ENCODE measurements at regions not wholly inside any gene's neighbourhood (a gene's known extent, or its start where the extent isn't known, plus 50 kb on each side); places are given as distances from the start of the nearest gene placed in this dataset.

DNA sequence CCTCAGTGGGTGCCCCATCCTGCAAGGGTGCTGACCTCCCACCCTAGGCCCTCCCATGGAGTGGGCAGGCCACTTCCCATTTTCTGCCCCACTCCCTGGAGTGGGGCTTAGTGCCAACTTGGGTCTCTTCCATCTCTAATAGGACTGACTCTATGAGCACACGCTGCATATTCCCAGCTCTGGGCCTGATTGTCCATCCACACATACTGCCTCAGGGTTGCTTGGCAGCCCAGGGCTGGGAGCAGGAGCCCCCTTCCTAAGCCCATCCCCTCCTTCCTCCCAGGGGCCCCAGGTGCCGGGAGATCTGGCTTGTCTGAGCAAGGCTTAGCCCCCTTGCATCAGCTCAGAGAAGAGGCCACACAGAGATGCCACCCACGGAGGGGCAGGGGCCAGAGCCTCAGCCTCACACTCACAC lies 55.1 kb downstream of the PJA1 start:
- no peaks in the 10 kb centered on the region for H3K9me3 ChIP-seq (replicated peaks in 1 of 2; ENCODE audit: control insufficient read depth in 2 of 2, insufficient read depth in 1 of 2, low read depth in 1 of 2, low read length in 2 of 2)
- H3K79me1 ChIP-seq (ENCODE audit: low read depth, low read length): no peaks in the 10 kb centered on the region
- no peak overlapping the region for H3K18ac ChIP-seq (ENCODE audit: low read length)
- H3K23ac ChIP-seq (ENCODE audit: low read depth, low read length, poor library complexity): no peak overlapping the region
- H3K36me3 ChIP-seq (replicated peaks in 1 of 2; ENCODE audit: control insufficient read depth in 2 of 2, insufficient read depth in 2 of 2, low read length in 2 of 2): no peaks in the 10 kb centered on the region
- no peak overlapping the region for H3K9ac ChIP-seq (ENCODE audit: low read depth, low read length, poor library complexity)
- no peak for DNase-seq (ENCODE audit: low spot score)
- no peak overlapping the region for H3K4me2 ChIP-seq (ENCODE audit: insufficient read depth, low read length, poor library complexity, severe bottlenecking)
- H2BK12ac ChIP-seq (ENCODE audit: low read length): no peak overlapping the region
- H3K4me3 ChIP-seq (ENCODE audit: low read length in 2 of 2): no peak overlapping the region
- peak overlapping the region; percentile 42 for H2AFZ ChIP-seq (ENCODE audit: low read length)
- no peak overlapping the region for H3K14ac ChIP-seq (ENCODE audit: low read length)
- H3K27me3 ChIP-seq (ENCODE audit: control insufficient read depth in 3 of 3, insufficient read depth in 3 of 3, low read depth in 1 of 3, low read length in 3 of 3): peaks cover 0 to 5% (median 0%) of the 10 kb centered on the region in 3 experiments
- peaks cover 13 to 24% of the 10 kb centered on the region in 2 donors for H3K4me1 ChIP-seq (ENCODE audit: control insufficient read depth in 2 of 2, insufficient read depth in 1 of 2, low read depth in 1 of 2, low read length in 2 of 2)
- H2BK15ac ChIP-seq (ENCODE audit: low read length): no peak overlapping the region
- no peak overlapping the region for H2BK120ac ChIP-seq (ENCODE audit: low read depth, low read length)
- peak overlapping the region; percentile 24 for H2BK5ac ChIP-seq (ENCODE audit: low read length)
- H4K8ac ChIP-seq (ENCODE audit: low read depth, low read length): no peak overlapping the region
- H2AK5ac ChIP-seq (ENCODE audit: low read depth, low read length): no peak overlapping the region
- H3K4ac ChIP-seq (ENCODE audit: low read length): no peak overlapping the region
- no peak overlapping the region for H4K91ac ChIP-seq (ENCODE audit: low read depth, low read length, poor library complexity)
- H3K27ac ChIP-seq (replicated peaks; ENCODE audit: low read length): no peak overlapping the region
- no CpG with 5 or more reads among the region's 3 CpGs for WGBS, 2 donors (ENCODE audit: extremely low coverage in 2 of 2, insufficient read length in 2 of 2, insufficient replicate concordance in 1 of 2)

DNA sequence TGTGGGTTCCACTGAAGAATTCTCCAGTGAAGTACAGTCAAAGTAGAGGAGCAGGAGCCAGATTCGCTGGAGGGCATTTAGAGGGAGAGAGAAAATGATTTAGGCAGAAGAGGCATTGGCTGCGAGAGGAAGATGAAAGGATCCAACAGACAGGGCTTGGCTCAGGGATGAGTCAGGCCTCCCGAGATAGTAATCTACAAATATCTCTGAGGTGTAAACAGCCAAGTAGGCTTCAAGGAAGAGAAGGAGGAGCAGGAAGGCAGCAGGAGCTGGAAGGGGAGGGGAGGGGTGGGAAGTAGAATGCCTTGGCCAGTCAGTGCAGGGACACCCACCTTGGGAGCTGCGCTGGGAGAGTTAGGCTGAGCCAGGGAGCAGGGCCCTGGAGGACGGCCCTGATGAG lies 55.5 kb downstream of the PJA1 start:
- Histone ChIP-seq H3K9me3 (replicated peaks in 1 of 2; ENCODE audit: control insufficient read depth in 2 of 2, insufficient read depth in 1 of 2, low read depth in 1 of 2, low read length in 2 of 2) (no peaks in the 10 kb centered on the region), H2AK5ac (ENCODE audit: low read depth, low read length) (peak overlapping the region; percentile 52), H3K4me2 (ENCODE audit: insufficient read depth, low read length, poor library complexity, severe bottlenecking) (no peak overlapping the region), H4K8ac (ENCODE audit: low read depth, low read length) (no peak overlapping the region), H3K4ac (ENCODE audit: low read length) (no peak overlapping the region), H3K4me3 (ENCODE audit: low read length in 2 of 2) (no peak overlapping the region), H3K23ac (ENCODE audit: low read depth, low read length, poor library complexity) (no peak overlapping the region), H3K4me1 (ENCODE audit: control insufficient read depth in 2 of 2, insufficient read depth in 1 of 2, low read depth in 1 of 2, low read length in 2 of 2) (peaks cover 13 to 24% of the 10 kb centered on the region in 2 donors), H3K18ac (ENCODE audit: low read length) (no peak overlapping the region), H3K79me1 (ENCODE audit: low read depth, low read length) (no peaks in the 10 kb centered on the region), H2BK5ac (ENCODE audit: low read length) (peak overlapping the region; percentile 24), H3K27ac (replicated peaks; ENCODE audit: low read length) (no peak overlapping the region), H2BK15ac (ENCODE audit: low read length) (no peak overlapping the region), H3K9ac (ENCODE audit: low read depth, low read length, poor library complexity) (no peak overlapping the region), H2BK120ac (ENCODE audit: low read depth, low read length) (no peak overlapping the region), H3K14ac (ENCODE audit: low read length) (no peak overlapping the region), H4K91ac (ENCODE audit: low read depth, low read length, poor library complexity) (no peak overlapping the region), H2AFZ (ENCODE audit: low read length) (peak overlapping the region; percentile 15), H2BK12ac (ENCODE audit: low read length) (no peak overlapping the region), H3K36me3 (replicated peaks in 1 of 2; ENCODE audit: control insufficient read depth in 2 of 2, insufficient read depth in 2 of 2, low read length in 2 of 2) (no peaks in the 10 kb centered on the region), H3K27me3 (ENCODE audit: control insufficient read depth in 3 of 3, insufficient read depth in 3 of 3, low read depth in 1 of 3, low read length in 3 of 3) (peaks cover 0 to 3% (median 0%) of the 10 kb centered on the region in 3 experiments)
- no CpG with 5 or more reads among the region's 5 CpGs for WGBS, 2 donors (ENCODE audit: extremely low coverage in 2 of 2, insufficient read length in 2 of 2, insufficient replicate concordance in 1 of 2)
- DNase-seq (ENCODE audit: low spot score): no peak

- Histone ChIP-seq H3K36me3 (replicated peaks in 1 of 2; ENCODE audit: control insufficient read depth in 2 of 2, insufficient read depth in 2 of 2, low read length in 2 of 2) (no peaks in the 10 kb centered on the region), H2BK12ac (ENCODE audit: low read length) (no peak overlapping the region), H3K4me2 (ENCODE audit: insufficient read depth, low read length, poor library complexity, severe bottlenecking) (no peak overlapping the region), H3K27ac (replicated peaks; ENCODE audit: low read length) (no peak overlapping the region), H3K18ac (ENCODE audit: low read length) (no peak overlapping the region), H2BK15ac (ENCODE audit: low read length) (no peak overlapping the region), H2BK5ac (ENCODE audit: low read length) (no peak overlapping the region), H2AFZ (ENCODE audit: low read length) (no peak overlapping the region), H3K4me1 (ENCODE audit: control insufficient read depth in 2 of 2, insufficient read depth in 1 of 2, low read depth in 1 of 2, low read length in 2 of 2) (peaks cover 13 to 24% of the 10 kb centered on the region in 2 donors), H3K23ac (ENCODE audit: low read depth, low read length, poor library complexity) (no peak overlapping the region), H3K9me3 (replicated peaks in 1 of 2; ENCODE audit: control insufficient read depth in 2 of 2, insufficient read depth in 1 of 2, low read depth in 1 of 2, low read length in 2 of 2) (no peaks in the 10 kb centered on the region), H3K27me3 (ENCODE audit: control insufficient read depth in 3 of 3, insufficient read depth in 3 of 3, low read depth in 1 of 3, low read length in 3 of 3) (peaks cover 0 to 3% (median 0%) of the 10 kb centered on the region in 3 experiments), H3K4ac (ENCODE audit: low read length) (no peak overlapping the region), H3K79me1 (ENCODE audit: low read depth, low read length) (no peaks in the 10 kb centered on the region), H3K14ac (ENCODE audit: low read length) (no peak overlapping the region), H2AK5ac (ENCODE audit: low read depth, low read length) (peak overlapping the region; percentile 52), H4K8ac (ENCODE audit: low read depth, low read length) (no peak overlapping the region), H3K9ac (ENCODE audit: low read depth, low read length, poor library complexity) (no peak overlapping the region), H3K4me3 (ENCODE audit: low read length in 2 of 2) (no peak overlapping the region), H2BK120ac (ENCODE audit: low read depth, low read length) (no peak overlapping the region), H4K91ac (ENCODE audit: low read depth, low read length, poor library complexity) (no peak overlapping the region)
- no CpG with 5 or more reads among the region's 8 CpGs for WGBS, 2 donors (ENCODE audit: extremely low coverage in 2 of 2, insufficient read length in 2 of 2, insufficient replicate concordance in 1 of 2)
- DNase-seq (ENCODE audit: low spot score): no peak
Observed at GRCh38 chrX:69109036-69109663, 56.1 kb downstream of the PJA1 start.

GRCh38 chrX:69107747-69108401 lies 57.4 kb downstream of the PJA1 start:
- Histone ChIP-seq H4K91ac (ENCODE audit: low read depth, low read length, poor library complexity) (no peak overlapping the region), H3K4ac (ENCODE audit: low read length) (no peak overlapping the region), H3K4me3 (ENCODE audit: low read length in 2 of 2) (no peak overlapping the region), H3K36me3 (replicated peaks in 1 of 2; ENCODE audit: control insufficient read depth in 2 of 2, insufficient read depth in 2 of 2, low read length in 2 of 2) (no peaks in the 10 kb centered on the region), H3K79me1 (ENCODE audit: low read depth, low read length) (no peaks in the 10 kb centered on the region), H3K27me3 (ENCODE audit: control insufficient read depth in 3 of 3, insufficient read depth in 3 of 3, low read depth in 1 of 3, low read length in 3 of 3) (no peaks in the 10 kb centered on the region), H2AFZ (ENCODE audit: low read length) (peak overlapping the region; percentile 75), H4K8ac (ENCODE audit: low read depth, low read length) (no peak overlapping the region), H3K18ac (ENCODE audit: low read length) (peak overlapping the region; percentile 85), H2BK5ac (ENCODE audit: low read length) (no peak overlapping the region), H2BK15ac (ENCODE audit: low read length) (peak overlapping the region; percentile 39), H3K9ac (ENCODE audit: low read depth, low read length, poor library complexity) (no peak overlapping the region), H3K4me1 (ENCODE audit: control insufficient read depth in 2 of 2, insufficient read depth in 1 of 2, low read depth in 1 of 2, low read length in 2 of 2) (peaks cover 13 to 24% of the 10 kb centered on the region in 2 donors), H2BK120ac (ENCODE audit: low read depth, low read length) (no peak overlapping the region), H3K14ac (ENCODE audit: low read length) (no peak overlapping the region), H2AK5ac (ENCODE audit: low read depth, low read length) (no peak overlapping the region), H3K27ac (replicated peaks; ENCODE audit: low read length) (no peak overlapping the region), H2BK12ac (ENCODE audit: low read length) (peak overlapping the region; percentile 46), H3K4me2 (ENCODE audit: insufficient read depth, low read length, poor library complexity, severe bottlenecking) (no peak overlapping the region), H3K23ac (ENCODE audit: low read depth, low read length, poor library complexity) (no peak overlapping the region), H3K9me3 (replicated peaks in 1 of 2; ENCODE audit: control insufficient read depth in 2 of 2, insufficient read depth in 1 of 2, low read depth in 1 of 2, low read length in 2 of 2) (no peaks in the 10 kb centered on the region)
- DNase-seq (ENCODE audit: low spot score): no peak
- no CpG with 5 or more reads among the region's 7 CpGs for WGBS, 2 donors (ENCODE audit: extremely low coverage in 2 of 2, insufficient read length in 2 of 2, insufficient replicate concordance in 1 of 2)

Data from neuronal stem cell (in vitro differentiated cells).